ENCODE measurements at regions not wholly inside any gene's neighbourhood (a gene's known extent, or its start where the extent isn't known, plus 50 kb on each side); places are given as distances from the start of the nearest gene placed in this dataset.

DNA sequence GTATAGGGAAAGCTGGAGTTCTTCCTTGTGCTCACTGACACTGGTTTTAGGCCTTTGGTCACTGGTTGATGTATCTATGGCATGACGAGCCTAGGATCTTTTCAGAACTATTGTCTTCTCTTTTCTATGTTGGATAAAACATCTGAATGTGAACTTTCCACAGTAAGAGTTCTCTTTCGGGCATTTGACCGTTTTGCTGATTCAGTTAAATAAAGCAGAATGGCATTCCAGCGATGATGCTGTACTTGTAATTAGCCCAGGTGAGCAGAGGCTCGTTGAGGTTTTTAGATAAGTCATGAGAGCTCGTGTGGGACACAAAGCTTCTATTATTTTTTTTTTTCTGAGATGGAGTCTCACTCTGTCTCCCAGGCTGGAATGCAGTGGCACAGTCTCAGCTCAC lies 160.2 kb upstream of the DPP6 start:
- no peak for DNase-seq
- Histone ChIP-seq H3K27me3 (replicated peaks) (peaks cover 2% of the 10 kb centered on the region), H3K27ac (no peak overlapping the region), H3K4me3 (ENCODE audit: low read depth, low read length) (no peak overlapping the region), H3K36me3 (replicated peaks) (no peaks in the 10 kb centered on the region)
- in situ Hi-C loops (cut with HindIII; ENCODE audit: low pct_ligation_motif_present, low sequenced_read_pairs) = no loop called here
- TF ChIP-seq, protein P1, sequence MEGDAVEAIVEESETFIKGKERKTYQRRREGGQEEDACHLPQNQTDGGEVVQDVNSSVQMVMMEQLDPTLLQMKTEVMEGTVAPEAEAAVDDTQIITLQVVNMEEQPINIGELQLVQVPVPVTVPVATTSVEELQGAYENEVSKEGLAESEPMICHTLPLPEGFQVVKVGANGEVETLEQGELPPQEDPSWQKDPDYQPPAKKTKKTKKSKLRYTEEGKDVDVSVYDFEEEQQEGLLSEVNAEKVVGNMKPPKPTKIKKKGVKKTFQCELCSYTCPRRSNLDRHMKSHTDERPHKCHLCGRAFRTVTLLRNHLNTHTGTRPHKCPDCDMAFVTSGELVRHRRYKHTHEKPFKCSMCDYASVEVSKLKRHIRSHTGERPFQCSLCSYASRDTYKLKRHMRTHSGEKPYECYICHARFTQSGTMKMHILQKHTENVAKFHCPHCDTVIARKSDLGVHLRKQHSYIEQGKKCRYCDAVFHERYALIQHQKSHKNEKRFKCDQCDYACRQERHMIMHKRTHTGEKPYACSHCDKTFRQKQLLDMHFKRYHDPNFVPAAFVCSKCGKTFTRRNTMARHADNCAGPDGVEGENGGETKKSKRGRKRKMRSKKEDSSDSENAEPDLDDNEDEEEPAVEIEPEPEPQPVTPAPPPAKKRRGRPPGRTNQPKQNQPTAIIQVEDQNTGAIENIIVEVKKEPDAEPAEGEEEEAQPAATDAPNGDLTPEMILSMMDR (IDR thresholded peaks at IDR 0.05; ENCODE audit: low read depth, low read length, missing control alignments) = no peak

DNA sequence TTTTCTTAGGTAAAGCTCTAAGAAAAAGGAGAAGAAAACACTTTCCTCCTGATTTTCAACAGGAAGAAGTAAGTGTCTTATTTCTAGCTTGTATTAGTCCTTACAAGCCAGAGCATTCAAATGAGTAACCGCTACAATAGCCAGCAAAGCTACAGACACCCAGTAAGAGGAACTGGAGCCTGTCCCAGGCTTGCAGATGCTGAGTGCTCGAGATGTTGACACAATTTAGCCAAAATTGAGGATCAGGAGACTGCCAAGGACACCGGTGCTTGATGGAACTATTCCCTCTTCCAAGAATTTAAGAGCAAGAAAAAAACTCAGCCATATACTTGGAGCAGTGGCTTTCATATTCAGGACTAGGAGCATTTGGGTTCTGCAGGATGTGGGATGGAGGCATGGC lies 149.3 kb upstream of the DPP6 start:
- in situ Hi-C loops (cut with HindIII; ENCODE audit: low pct_ligation_motif_present, low sequenced_read_pairs) = no loop called here

DNA sequence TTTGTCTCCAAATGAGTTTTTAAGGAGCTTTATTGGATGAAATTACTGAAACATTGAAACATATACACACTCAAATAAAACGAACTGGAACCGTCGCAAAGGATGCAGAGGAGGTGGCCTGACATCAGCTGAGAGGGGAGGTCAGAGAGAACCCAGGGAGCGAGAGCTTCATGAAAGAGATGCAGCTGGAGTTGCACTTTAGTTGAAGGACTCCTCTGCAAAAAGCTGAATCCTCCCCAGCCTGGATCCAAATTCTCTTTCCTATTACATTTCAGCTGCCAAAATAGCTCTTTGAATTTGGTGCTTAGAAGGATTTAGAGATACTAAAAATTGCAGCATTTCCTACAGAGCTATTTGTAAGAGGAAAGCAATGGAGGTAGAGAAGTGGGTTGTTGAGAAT lies 140.0 kb upstream of the DPP6 start:
- H3K27me3 ChIP-seq (replicated peaks) = no peaks in the 10 kb centered on the region
- no peaks in the 10 kb centered on the region for H3K36me3 ChIP-seq (replicated peaks)
- in situ Hi-C loops (cut with HindIII; ENCODE audit: low pct_ligation_motif_present, low sequenced_read_pairs) = no loop called here
- H3K4me3 ChIP-seq (ENCODE audit: low read depth, low read length) = no peak overlapping the region
- DNase-seq = no peak
- TF ChIP-seq, protein P1 (IDR thresholded peaks at IDR 0.05; ENCODE audit: low read depth, low read length, missing control alignments) = no peak
- H3K27ac ChIP-seq = no peak overlapping the region

More for the DNA sequence above, 149.3 kb upstream of the DPP6 start:
- Histone ChIP-seq H3K4me3 (ENCODE audit: low read depth, low read length) (no peak overlapping the region), H3K36me3 (replicated peaks) (no peaks in the 10 kb centered on the region), H3K27ac (no peak overlapping the region), H3K27me3 (replicated peaks) (no peaks in the 10 kb centered on the region)
- DNase-seq = no peak
- TF ChIP-seq, protein P1 (IDR thresholded peaks at IDR 0.05; ENCODE audit: low read depth, low read length, missing control alignments) = no peak

DNA sequence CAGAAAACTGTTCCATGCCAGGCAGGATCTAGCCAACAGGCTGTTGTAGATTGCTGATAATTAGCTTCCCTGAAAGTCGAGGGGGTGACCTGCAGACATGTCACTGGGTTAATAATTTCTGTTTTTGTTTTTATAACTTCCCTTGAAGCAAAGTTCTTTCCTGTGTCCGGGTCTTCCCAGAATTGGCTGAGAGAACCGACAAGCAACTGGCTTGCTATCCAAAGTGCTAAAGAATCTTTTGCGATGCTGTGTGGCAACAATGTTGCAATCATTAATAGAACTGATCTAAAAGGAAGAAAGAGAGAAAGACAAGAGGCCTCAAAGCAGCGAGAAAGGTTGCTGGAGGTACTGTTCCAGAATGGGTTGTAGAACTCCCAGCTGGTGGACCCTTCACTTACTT lies 132.1 kb upstream of the DPP6 start:
- TF ChIP-seq, protein P1 (IDR thresholded peaks at IDR 0.05; ENCODE audit: low read depth, low read length, missing control alignments) = no peak
- Histone ChIP-seq H3K36me3 (replicated peaks) (no peaks in the 10 kb centered on the region), H3K27ac (no peak overlapping the region), H3K27me3 (replicated peaks) (no peaks in the 10 kb centered on the region), H3K4me3 (ENCODE audit: low read depth, low read length) (no peak overlapping the region)
- in situ Hi-C loops (cut with HindIII; ENCODE audit: low pct_ligation_motif_present, low sequenced_read_pairs) = no loop called here
- DNase-seq = no peak

DNA sequence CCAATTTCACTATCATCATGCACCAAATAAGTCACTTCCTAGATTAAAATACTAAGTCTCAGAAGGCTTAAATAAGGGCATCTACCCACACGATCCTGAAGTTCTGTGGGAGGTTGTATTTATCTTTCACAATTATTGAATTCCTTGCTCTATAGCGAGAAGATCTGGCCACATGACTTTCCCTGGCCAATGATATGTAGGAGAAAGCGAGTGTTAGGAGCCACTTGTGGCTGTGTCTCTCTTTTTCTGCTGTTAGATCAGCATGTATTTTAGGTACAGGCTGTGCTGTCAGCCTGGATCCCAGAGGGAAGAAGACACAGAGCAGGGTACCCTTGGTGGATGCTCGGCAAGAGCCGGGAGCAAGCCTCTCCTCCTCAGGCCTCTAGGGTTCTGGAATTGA lies 131.3 kb upstream of the DPP6 start:
- TF ChIP-seq, protein P1 (IDR thresholded peaks at IDR 0.05; ENCODE audit: low read depth, low read length, missing control alignments) = no peak
- Histone ChIP-seq H3K27me3 (replicated peaks) (no peaks in the 10 kb centered on the region), H3K36me3 (replicated peaks) (no peaks in the 10 kb centered on the region), H3K27ac (no peak overlapping the region), H3K4me3 (ENCODE audit: low read depth, low read length) (no peak overlapping the region)
- in situ Hi-C loops (cut with HindIII; ENCODE audit: low pct_ligation_motif_present, low sequenced_read_pairs) = no loop called here
- DNase-seq = no peak

DNA sequence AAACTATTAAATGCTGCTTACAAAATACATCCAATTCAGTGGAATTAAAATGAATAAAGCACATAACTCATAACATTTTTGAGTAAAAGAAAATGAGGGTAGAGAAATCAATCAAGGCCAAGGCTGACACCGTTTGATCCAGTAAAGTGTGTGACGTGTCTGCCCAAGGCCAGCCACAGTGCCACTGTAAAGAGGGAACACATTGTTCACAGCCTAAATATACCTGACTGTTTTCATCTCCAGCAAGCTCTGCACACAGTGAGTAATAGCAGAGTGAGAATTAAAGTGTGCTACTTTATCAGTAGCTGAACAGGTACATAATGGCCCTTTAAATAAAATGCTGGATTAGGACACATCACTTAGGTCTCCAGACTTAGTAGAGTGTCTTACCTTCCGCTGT lies 130.8 kb upstream of the DPP6 start:
- TF ChIP-seq, protein P1 (IDR thresholded peaks at IDR 0.05; ENCODE audit: low read depth, low read length, missing control alignments) = no peak
- in situ Hi-C loops (cut with HindIII; ENCODE audit: low pct_ligation_motif_present, low sequenced_read_pairs) = no loop called here
- H3K27me3 ChIP-seq (replicated peaks) = no peaks in the 10 kb centered on the region
- DNase-seq = no peak
- H3K4me3 ChIP-seq (ENCODE audit: low read depth, low read length) = no peak overlapping the region
- H3K36me3 ChIP-seq (replicated peaks) = no peaks in the 10 kb centered on the region
- H3K27ac ChIP-seq = no peak overlapping the region

Measured in brain microvascular endothelial cell (primary cell).